Stimulated activated CD8-positive, alpha-beta memory T cell treated with anti-CD3 and anti-CD28 coated beads, Interleukin-7, amount 100 ng/mL, for 48 hours (primary cell): ENCODE measurements at regions not wholly inside any gene's neighbourhood (a gene's known extent, or its start where the extent isn't known, plus 50 kb on each side); places are given as distances from the start of the nearest gene placed in this dataset.
"Not testable (repeated sequence)": the region's sequence is repeated elsewhere in the genome, so short reads cannot be mapped to it uniquely, and the experiment has no call there.

ENCODE experiments used
- DNase-seq, 2 donors: peaks; one replicate each; pipeline ENCODE4 v3.0.0-alpha.2; 2020; ENCODE audit warnings: low read depth in 1 of 2; ENCODE audit errors: extremely low read depth in 1 of 2

DNA sequence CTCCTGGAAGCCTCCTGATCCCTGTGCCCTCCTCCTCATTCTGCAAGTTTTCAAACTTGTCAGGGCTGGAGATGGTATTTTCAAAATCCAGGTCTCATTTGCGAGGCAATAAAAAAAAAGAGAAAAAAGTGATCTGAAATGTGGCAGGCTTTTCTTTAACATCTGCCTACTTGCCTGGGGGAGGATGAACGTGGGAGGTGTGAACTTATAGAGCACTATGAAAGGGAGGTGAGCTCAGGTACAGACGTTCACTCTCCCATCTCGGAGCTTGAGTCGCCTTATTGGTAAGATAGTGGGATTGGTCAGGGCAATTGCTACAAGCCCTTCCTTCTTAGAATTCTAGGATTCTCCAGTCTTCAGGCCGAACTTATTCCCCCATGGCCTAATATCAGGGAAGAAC, 104.8 kb upstream of the CADM1 start:
- DNase-seq: no peak

- DNase-seq: no peak
Measured at GRCh38 chr11:115607621-115608221, 103.5 kb upstream of the CADM1 start.

DNA sequence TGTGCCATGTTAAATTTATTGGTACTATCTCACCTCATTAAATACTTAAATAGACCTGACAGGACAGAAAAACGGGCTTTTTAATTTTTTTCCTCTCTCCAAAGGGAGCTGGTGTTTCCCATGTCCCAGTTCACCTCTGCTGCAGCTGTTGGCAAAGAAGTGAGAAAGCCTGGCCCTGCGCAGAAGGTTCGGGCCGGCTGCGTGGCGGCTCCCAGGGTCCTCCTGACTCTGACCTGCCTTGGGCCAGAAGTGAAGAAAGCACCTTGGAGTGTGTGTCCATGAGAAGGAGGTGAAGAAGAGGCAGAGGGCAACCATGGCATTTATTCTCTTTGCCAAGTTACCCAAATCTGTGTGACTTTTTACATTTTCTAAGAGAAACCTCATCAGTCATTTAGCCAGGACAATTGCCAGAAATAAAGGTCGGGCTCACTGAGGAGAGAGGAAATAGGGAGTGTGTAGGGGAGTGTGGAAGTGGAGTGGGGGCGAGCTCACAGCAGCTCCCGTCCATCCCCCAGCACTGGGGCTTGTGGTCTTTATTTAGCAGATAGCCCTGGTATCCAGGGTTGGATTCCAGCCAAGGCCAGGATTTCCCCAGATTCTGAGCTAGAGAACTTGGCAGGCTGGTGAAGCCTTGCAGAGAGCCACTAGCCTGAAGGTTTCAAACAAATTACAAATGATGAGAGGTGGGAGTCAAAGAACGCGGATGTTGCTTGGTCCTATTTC, 102.4 kb upstream of the CADM1 start:
- no peak for DNase-seq

- no peak for DNase-seq
Measured at GRCh38 chr11:115605871-115606497, 101.8 kb upstream of the CADM1 start.

DNA sequence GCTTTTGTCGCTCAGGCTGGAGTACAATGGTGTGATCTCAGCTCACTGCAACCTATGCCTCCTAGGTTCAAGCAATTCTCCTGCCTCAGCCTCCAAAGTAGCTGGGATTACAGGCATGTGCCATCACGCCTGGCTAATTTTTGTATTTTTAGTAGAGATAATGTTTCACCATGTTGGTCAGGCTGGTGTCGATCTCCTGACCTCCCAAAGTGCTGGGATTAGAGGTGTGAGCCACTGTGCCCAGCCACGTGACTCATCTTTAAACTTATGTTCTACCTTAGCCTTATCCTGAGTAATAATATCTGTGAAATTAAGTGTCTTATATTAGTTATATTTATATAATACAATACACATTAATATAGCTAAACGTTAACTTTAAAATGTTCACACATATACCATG, 101.2 kb upstream of the CADM1 start:
- not testable (repeated sequence) for DNase-seq

GRCh38 chr11:115599125-115599524, 94.9 kb upstream of the CADM1 start:
- no peak for DNase-seq

- DNase-seq: no peak
Measured at GRCh38 chr11:115598257-115598901, 94.2 kb upstream of the CADM1 start.

DNA sequence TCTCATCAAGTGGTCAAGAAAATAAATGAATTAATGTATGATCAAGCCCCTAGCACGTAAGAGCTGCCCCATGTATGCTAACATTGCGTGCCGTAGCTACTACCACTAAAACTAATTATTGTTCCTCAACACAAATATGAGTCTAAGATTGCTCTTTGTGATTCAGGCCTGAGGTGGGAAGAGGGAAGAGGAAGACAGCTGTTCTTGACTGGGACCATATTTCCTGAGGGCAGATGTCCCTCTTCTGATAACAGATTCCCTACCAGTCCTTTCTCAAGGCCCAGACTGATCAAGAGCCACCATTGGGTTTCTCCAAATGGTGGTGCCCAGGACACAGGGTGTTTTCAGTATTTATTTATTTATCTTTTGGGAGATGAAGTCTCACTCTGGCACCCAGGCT, 87.2 kb upstream of the CADM1 start:
- DNase-seq: no peak

GRCh38 chr11:115590254-115590653, 86.0 kb upstream of the CADM1 start:
- no peak for DNase-seq

DNA sequence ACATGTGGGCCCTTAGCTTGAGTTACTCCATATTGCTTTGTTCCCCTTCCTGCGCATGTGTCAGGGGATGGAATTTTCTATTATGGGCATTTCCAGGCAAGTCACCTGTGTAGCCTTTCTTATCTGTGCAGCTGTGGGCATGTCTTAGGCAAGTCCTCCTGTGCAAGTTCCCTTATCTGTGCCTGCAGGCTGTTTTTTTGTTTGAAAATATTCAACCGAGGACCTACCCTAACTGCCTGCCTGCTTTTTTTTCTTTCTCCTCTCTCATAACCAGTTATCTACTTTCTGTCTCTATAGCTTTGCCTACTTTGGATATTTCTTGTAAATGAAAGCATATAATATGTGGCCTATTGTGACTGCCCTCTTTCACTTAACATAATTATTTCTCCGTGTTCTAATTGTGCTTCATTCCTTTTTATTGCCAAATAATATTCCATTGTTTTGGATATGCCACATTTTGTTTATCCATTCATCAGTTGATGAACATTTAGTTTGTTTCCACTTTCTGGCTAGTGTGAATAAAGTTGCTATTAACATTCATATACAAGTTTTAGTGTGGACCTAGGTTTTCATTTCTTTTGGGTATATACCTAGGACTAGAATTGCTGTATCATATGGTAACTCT, 83.6 kb upstream of the CADM1 start:
- no peak for DNase-seq

GRCh38 chr11:115585361-115586024, 81.3 kb upstream of the CADM1 start:
- no peak for DNase-seq

DNA sequence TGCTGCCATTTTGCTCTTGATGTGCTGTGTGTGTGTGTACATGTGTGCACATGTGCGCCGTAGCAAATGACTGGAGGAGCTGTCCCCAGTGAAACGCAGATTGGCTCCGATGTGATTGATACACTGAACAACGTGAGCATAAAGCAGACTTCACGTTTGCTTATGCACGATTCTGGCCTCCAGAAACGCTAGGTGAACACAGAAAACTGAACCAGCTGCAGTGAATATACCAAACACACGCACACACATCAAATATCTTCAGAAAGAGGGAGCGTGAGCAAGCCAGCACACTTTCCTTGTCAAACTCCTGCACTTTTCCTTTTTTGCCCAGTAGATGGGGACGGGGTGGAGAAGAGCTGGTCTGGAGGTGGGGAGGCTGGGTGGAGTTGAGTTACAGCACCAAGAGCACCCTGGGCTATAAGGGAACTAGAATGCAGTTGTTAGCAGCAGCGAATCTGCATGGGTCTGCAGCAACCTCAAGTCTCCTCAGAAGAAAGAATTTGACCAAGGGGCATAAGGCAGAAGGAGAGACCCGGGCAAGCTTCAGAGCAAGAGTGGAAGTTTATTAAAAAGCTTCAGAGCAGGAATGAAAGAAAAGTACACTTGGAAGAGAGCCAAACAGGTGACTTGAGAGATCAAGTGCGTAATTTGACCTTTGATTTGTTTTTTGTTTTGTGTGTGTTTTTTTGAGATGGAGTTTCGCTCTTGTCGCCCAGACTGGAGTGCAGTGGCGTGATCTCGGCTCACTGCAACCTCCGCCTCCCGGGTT, 77.8 kb upstream of the CADM1 start:
- no peak for DNase-seq

GRCh38 chr11:115580927-115581680, 76.9 kb upstream of the CADM1 start:
- DNase-seq: no peak

DNA sequence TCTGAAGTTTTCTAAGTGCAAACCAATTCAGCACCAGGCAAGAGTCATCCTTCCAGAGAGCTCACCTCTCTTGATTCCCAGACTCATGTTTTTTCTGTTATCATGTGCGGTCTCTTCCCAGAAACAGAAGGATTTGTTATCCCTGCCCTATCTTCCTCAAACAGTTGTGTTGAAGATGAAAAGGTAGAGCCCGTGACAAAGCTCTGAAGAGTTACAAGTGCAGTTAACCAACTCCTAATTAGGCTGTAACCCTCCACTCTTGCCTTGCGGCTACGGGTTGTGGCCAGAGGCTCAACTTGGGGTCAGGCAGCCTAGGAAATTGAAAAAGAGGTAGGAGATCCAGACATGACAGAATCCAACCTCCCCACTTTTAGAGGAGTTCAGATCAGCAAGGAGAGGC, 76.2 kb upstream of the CADM1 start:
- no peak for DNase-seq

- no peak for DNase-seq
Measured at GRCh38 chr11:115579181-115579825, 75.1 kb upstream of the CADM1 start.

GRCh38 chr11:115578275-115578674, 74.1 kb upstream of the CADM1 start:
- no peak for DNase-seq

DNA sequence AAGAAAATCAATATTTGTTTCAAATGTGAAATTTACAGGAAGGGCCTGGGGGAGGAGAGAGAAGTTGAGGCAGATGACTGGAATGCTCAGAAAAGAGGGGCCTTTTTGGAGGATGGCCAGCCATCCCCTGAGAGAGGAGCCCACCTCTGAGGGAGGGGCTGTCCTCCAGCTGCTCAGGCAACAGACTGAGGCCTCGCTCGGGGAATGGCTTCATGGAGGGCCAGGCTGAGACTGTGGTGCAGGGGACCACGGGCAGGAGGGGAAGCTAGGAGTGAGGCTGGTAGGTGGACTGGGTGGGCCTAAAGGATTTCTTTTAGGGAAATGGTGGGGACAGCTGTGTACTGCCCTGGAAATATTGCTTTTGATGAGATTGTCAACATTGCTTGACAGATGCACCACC, 73.5 kb upstream of the CADM1 start:
- no peak for DNase-seq

DNA sequence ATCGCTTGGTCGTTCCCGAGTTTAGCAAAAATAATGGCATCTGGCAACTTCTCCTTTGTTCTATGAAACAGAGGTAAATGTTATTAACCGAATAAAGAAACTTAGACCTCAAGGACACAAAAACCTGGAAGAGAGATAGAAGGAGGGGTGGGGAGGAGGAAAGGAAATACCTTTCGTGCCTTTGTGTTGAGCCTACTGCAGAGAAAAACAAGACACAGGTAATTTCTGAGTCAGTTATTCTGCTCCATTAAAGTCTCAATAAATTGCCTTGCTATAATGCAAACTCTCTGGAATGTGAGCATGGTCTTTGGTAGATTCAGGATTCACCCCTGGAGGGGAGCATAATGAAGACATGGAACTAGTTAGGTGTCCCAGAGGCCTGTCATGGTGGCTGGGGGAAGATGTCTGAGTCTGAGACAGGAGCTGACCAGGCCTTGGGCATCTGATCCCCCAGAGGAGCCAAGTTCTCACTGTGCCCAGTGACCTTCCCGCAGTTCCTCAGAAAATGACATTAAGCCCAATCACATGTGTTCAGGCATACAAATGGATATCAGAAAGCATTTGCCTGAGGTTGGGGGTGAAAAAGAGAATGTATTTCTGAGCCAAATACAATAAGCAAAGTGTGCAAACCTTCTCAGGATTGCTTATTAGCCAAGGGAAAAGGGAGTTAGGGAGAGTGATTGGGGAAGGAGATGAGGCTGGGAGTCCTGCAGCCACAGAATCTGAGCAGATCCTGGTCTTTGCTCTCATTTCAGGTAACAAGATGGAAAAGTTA, 72.6 kb upstream of the CADM1 start:
- no peak for DNase-seq
